Right atrium auricular region (tissue), 2 donors: ENCODE measurements at regions not wholly inside any gene's neighbourhood (a gene's known extent, or its start where the extent isn't known, plus 50 kb on each side); places are given as distances from the start of the nearest gene placed in this dataset.

Experiments used
- DNase-seq: peaks from one replicate; pipeline ENCODE4 v3.0.0-alpha.2; 2019; ENCODE audit warnings: low spot score
- H3K27ac ChIP-seq, 2 donors: fragments of 200-600 bp; sonication (generic); 1 replicate in 1 of 2; 2 replicates in 1 of 2; pipeline ENCODE4 v1.5.1; 2016 to 2019
- H3K27me3 ChIP-seq, 2 donors: fragments of 200-600 bp; sonication (generic); one replicate each; pipeline versions ENCODE4 v1.5.1 to v1.6.0; 2017 to 2019
- H3K36me3 ChIP-seq: fragments of 200-600 bp; sonication (generic); one replicate; pipeline ENCODE4 v1.5.1; 2016
- H3K4me1 ChIP-seq, 2 donors: fragments of 200-600 bp; sonication (generic); one replicate each; pipeline versions ENCODE4 v1.5.1 to v1.6.0; 2017 to 2019
- H3K4me3 ChIP-seq, 2 donors: fragments of 200-600 bp; sonication (generic); 1 replicate in 1 of 2; 2 replicates in 1 of 2; pipeline ENCODE4 v1.5.1; 2017 to 2019; ENCODE audit warnings: mild to moderate bottlenecking in 1 of 2, moderate library complexity in 1 of 2
- H3K9me3 ChIP-seq, 2 donors: fragments of 200-600 bp; sonication (generic); one replicate each; pipeline ENCODE4 v1.5.1; 2019
- TF ChIP-seq, protein P1 (sequence below), 2 donors: fragments of 200-600 bp; sonication (generic); IDR thresholded peaks; one replicate each; pipeline ENCODE4 v1.5.1; 2019; ENCODE audit warnings: antibody characterized with exemption in 2 of 2

- TF ChIP-seq, protein P1, sequence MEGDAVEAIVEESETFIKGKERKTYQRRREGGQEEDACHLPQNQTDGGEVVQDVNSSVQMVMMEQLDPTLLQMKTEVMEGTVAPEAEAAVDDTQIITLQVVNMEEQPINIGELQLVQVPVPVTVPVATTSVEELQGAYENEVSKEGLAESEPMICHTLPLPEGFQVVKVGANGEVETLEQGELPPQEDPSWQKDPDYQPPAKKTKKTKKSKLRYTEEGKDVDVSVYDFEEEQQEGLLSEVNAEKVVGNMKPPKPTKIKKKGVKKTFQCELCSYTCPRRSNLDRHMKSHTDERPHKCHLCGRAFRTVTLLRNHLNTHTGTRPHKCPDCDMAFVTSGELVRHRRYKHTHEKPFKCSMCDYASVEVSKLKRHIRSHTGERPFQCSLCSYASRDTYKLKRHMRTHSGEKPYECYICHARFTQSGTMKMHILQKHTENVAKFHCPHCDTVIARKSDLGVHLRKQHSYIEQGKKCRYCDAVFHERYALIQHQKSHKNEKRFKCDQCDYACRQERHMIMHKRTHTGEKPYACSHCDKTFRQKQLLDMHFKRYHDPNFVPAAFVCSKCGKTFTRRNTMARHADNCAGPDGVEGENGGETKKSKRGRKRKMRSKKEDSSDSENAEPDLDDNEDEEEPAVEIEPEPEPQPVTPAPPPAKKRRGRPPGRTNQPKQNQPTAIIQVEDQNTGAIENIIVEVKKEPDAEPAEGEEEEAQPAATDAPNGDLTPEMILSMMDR (IDR thresholded peaks at IDR 0.05), result no peak
- Histone ChIP-seq H3K36me3 (no peaks in the 10 kb centered on the region), H3K4me1 (no peaks in the 10 kb centered on the region), H3K4me3 (no peak overlapping the region), H3K27me3 (no peaks in the 10 kb centered on the region), H3K27ac (no peak overlapping the region), H3K9me3 (no peaks in the 10 kb centered on the region)
- DNase-seq, result no peak
These were observed 70.4 kb upstream of the FGF3 start for GRCh38 chr11:69889400-69890318.

GRCh38 chr11:69890476-69890875 lies 71.3 kb upstream of the FGF3 start:
- Histone ChIP-seq H3K27me3 (no peaks in the 10 kb centered on the region), H3K4me1 (no peaks in the 10 kb centered on the region), H3K4me3 (no peak overlapping the region), H3K27ac (no peak overlapping the region), H3K36me3 (no peaks in the 10 kb centered on the region), H3K9me3 (no peaks in the 10 kb centered on the region)
- TF ChIP-seq, protein P1 (IDR thresholded peaks at IDR 0.05), result no peak
- no peak for DNase-seq

GRCh38 chr11:69891421-69892236 lies 72.4 kb upstream of the FGF3 start:
- H3K4me3 ChIP-seq, result no peak overlapping the region
- H3K27me3 ChIP-seq, result no peaks in the 10 kb centered on the region
- H3K27ac ChIP-seq, result no peak overlapping the region
- no peaks in the 10 kb centered on the region for H3K9me3 ChIP-seq
- H3K36me3 ChIP-seq, result no peaks in the 10 kb centered on the region
- DNase-seq, result no peak
- TF ChIP-seq, protein P1 (IDR thresholded peaks at IDR 0.05), result no peak
- H3K4me1 ChIP-seq, result no peaks in the 10 kb centered on the region

DNA sequence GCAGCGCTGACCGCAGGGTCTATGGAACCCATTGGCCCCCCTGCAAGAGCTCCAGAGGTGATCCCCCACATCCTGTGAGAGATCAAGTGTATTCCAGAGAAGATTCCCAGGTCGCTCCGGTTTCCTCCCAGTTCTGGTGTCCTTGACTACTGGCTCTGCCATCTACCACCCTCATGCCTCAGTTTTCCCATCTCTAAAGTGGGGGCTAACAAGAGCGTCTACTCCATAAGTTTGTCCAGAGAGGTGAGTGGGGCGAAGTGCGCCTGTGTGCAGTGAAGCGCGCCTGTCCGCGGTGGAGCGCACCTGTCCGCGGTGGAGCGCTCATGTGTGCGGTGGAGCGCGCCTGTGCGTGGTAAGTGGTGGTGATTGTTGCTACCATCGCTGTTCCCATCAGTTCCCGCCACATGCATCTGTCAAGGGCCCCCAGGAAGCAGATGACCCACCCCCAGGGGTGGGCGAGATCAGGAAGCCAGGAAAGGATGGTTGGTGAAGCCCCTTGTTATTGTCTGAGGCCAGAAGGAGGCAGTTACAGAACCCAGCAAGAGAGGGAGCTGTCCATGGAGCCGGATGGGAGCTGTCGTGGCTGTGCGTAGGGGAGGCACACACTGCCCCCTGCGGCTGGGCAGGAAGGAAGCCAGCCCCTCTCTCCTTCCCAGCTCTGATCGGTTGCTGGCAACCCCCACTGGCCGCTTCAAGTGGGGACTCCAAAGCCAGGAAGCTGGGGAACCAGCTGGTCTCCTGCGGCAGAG lies 73.2 kb upstream of the FGF3 start:
- Histone ChIP-seq H3K4me1 (no peaks in the 10 kb centered on the region), H3K27me3 (no peaks in the 10 kb centered on the region), H3K9me3 (no peaks in the 10 kb centered on the region), H3K27ac (no peak overlapping the region), H3K4me3 (no peak overlapping the region), H3K36me3 (no peaks in the 10 kb centered on the region)
- TF ChIP-seq, protein P1 (IDR thresholded peaks at IDR 0.05), result no peak
- no peak for DNase-seq

- no peak overlapping the region for H3K4me3 ChIP-seq
- no peak for DNase-seq
- no peak overlapping the region for H3K27ac ChIP-seq
- H3K9me3 ChIP-seq, result no peaks in the 10 kb centered on the region
- no peaks in the 10 kb centered on the region for H3K4me1 ChIP-seq
- TF ChIP-seq, protein P1 (IDR thresholded peaks at IDR 0.05), result no peak
- H3K36me3 ChIP-seq, result no peaks in the 10 kb centered on the region
- H3K27me3 ChIP-seq, result no peaks in the 10 kb centered on the region
These were observed 73.9 kb upstream of the FGF3 start for GRCh38 chr11:69892986-69893555.
